GM06990 (cell line): ENCODE measurements at regions not wholly inside any gene's neighbourhood (a gene's known extent, or its start where the extent isn't known, plus 50 kb on each side); places are given as distances from the start of the nearest gene placed in this dataset.

Experiments used
- DNase-seq: peaks from one replicate; pipeline ENCODE4 v3.0.0-alpha.2; 2011; ENCODE audit not compliant: insufficient read length; ENCODE audit errors: extremely low read depth
- H3K27me3 ChIP-seq: replicated peaks from 2 replicates; pipeline ENCODE4 v1.6.0; 2011; ENCODE audit warnings: low read length; ENCODE audit not compliant: control insufficient read depth, insufficient read depth
- H3K36me3 ChIP-seq: 2 replicates; pipeline ENCODE4 v1.5.1; 2011; ENCODE audit warnings: low read length; ENCODE audit not compliant: control insufficient read depth, insufficient read depth
- H3K4me3 ChIP-seq: replicated peaks from 2 replicates; pipeline ENCODE4 v1.5.1; 2011; ENCODE audit warnings: low read depth, mild to moderate bottlenecking, control low read depth, low read length
- CTCF ChIP-seq: IDR thresholded peaks from 2 replicates; pipeline ENCODE4 v1.5.1; 2011; ENCODE audit warnings: low read length, control low read depth, mild to moderate bottlenecking, inconsistent platforms; ENCODE audit not compliant: insufficient read depth, poor library complexity, severe bottlenecking

GRCh38 chr15:98476559-98476958 lies 171.8 kb upstream of the IGF1R start:
- H3K36me3 ChIP-seq = no peaks in the 10 kb centered on the region
- TF ChIP-seq CTCF = no peak
- no peak overlapping the region for H3K4me3 ChIP-seq

GRCh38 chr15:98480844-98481243 lies 167.5 kb upstream of the IGF1R start:
- DNase-seq = no peak
- no peak for TF ChIP-seq CTCF
- Histone ChIP-seq H3K36me3 (no peaks in the 10 kb centered on the region), H3K27me3 (no peaks in the 10 kb centered on the region), H3K4me3 (no peak overlapping the region)

More at GRCh38 chr15:98476559-98476958, 171.8 kb upstream of the IGF1R start:
- no peak for DNase-seq
- no peaks in the 10 kb centered on the region for H3K27me3 ChIP-seq

GRCh38 chr15:98483575-98484130 lies 164.7 kb upstream of the IGF1R start:
- Histone ChIP-seq H3K4me3 (no peak overlapping the region), H3K36me3 (no peaks in the 10 kb centered on the region), H3K27me3 (no peaks in the 10 kb centered on the region)
- DNase-seq = no peak
- no peak for TF ChIP-seq CTCF

- H3K36me3 ChIP-seq = no peaks in the 10 kb centered on the region
- no peaks in the 10 kb centered on the region for H3K27me3 ChIP-seq
- H3K4me3 ChIP-seq = no peak overlapping the region
- no peak for TF ChIP-seq CTCF
- DNase-seq = no peak
Observed at GRCh38 chr15:98484914-98485313, 163.4 kb upstream of the IGF1R start.

- H3K36me3 ChIP-seq = no peaks in the 10 kb centered on the region
- H3K4me3 ChIP-seq = no peak overlapping the region
- TF ChIP-seq CTCF = no peak
- no peak for DNase-seq
- no peaks in the 10 kb centered on the region for H3K27me3 ChIP-seq
Observed at GRCh38 chr15:98485451-98485850, 162.9 kb upstream of the IGF1R start.

GRCh38 chr15:98493966-98494511 lies 154.3 kb upstream of the IGF1R start:
- no peak overlapping the region for H3K4me3 ChIP-seq
- TF ChIP-seq CTCF = no peak
- H3K27me3 ChIP-seq = no peaks in the 10 kb centered on the region
- H3K36me3 ChIP-seq = no peaks in the 10 kb centered on the region
- no peak for DNase-seq
